ENCODE measurements at regions not wholly inside any gene's neighbourhood (a gene's known extent, or its start where the extent isn't known, plus 50 kb on each side); places are given as distances from the start of the nearest gene placed in this dataset.
"Not testable (repeated sequence)": the region's sequence is repeated elsewhere in the genome, so short reads cannot be mapped to it uniquely, and the experiment has no call there.

- not testable (repeated sequence) for H3K36me3 Mint-ChIP-seq, H3K4me1 Mint-ChIP-seq, H3K27me3 Mint-ChIP-seq, H3K4me3 Mint-ChIP-seq, H3K27ac Mint-ChIP-seq
- H3K9me3 Mint-ChIP-seq, result peaks cover 20% of the 10 kb centered on the region
These were observed 132.9 kb downstream of the TMEM121 start for GRCh38 chr14:105659255-105659654.

GRCh38 chr14:105659935-105660527, 133.6 kb downstream of the TMEM121 start:
- H3K27ac Mint-ChIP-seq, result no peak overlapping the region
- H3K9me3 Mint-ChIP-seq, result peaks cover 20% of the 10 kb centered on the region
- no peak overlapping the region for H3K4me3 Mint-ChIP-seq
- peaks cover 3% of the 10 kb centered on the region for H3K27me3 Mint-ChIP-seq
- peaks cover 4% of the 10 kb centered on the region for H3K36me3 Mint-ChIP-seq
- no peaks in the 10 kb centered on the region for H3K4me1 Mint-ChIP-seq

GRCh38 chr14:105660816-105661531, 134.6 kb downstream of the TMEM121 start:
- Mint-ChIP-seq H3K36me3 (peaks cover 4% of the 10 kb centered on the region), H3K27ac (no peak overlapping the region), H3K4me3 (no peak overlapping the region), H3K9me3 (peaks cover 20% of the 10 kb centered on the region), H3K27me3 (peaks cover 3% of the 10 kb centered on the region), H3K4me1 (no peaks in the 10 kb centered on the region)

- not testable (repeated sequence) for H3K27me3 Mint-ChIP-seq, H3K4me1 Mint-ChIP-seq, H3K4me3 Mint-ChIP-seq, H3K36me3 Mint-ChIP-seq, H3K27ac Mint-ChIP-seq
- H3K9me3 Mint-ChIP-seq, result peaks cover 19% of the 10 kb centered on the region
These were observed 135.7 kb downstream of the TMEM121 start for GRCh38 chr14:105662043-105662442.

- not testable (repeated sequence) for H3K27ac Mint-ChIP-seq, H3K4me3 Mint-ChIP-seq, H3K4me1 Mint-ChIP-seq, H3K36me3 Mint-ChIP-seq, H3K27me3 Mint-ChIP-seq
- H3K9me3 Mint-ChIP-seq, result peaks cover 14% of the 10 kb centered on the region
These were observed 136.2 kb downstream of the TMEM121 start for GRCh38 chr14:105662592-105662991.

- not testable (repeated sequence) for H3K27ac Mint-ChIP-seq, H3K27me3 Mint-ChIP-seq, H3K4me3 Mint-ChIP-seq, H3K4me1 Mint-ChIP-seq, H3K36me3 Mint-ChIP-seq
- peaks cover 10% of the 10 kb centered on the region for H3K9me3 Mint-ChIP-seq
These were observed 136.9 kb downstream of the TMEM121 start for GRCh38 chr14:105663323-105663722.

GRCh38 chr14:105663818-105664596, 137.6 kb downstream of the TMEM121 start:
- not testable (repeated sequence) for H3K27me3 Mint-ChIP-seq, H3K36me3 Mint-ChIP-seq

GRCh38 chr14:105664691-105665090, 138.3 kb downstream of the TMEM121 start:
- Mint-ChIP-seq H3K4me1 (no peaks in the 10 kb centered on the region), H3K27ac (no peak overlapping the region), H3K9me3 (peaks cover 8% of the 10 kb centered on the region), H3K36me3 (peaks cover under 1% of the 10 kb centered on the region), H3K4me3 (no peak overlapping the region), H3K27me3 (no peaks in the 10 kb centered on the region)

More at GRCh38 chr14:105663818-105664596, 137.6 kb downstream of the TMEM121 start:
- H3K4me3 Mint-ChIP-seq, H3K27ac Mint-ChIP-seq, H3K4me1 Mint-ChIP-seq: not testable (repeated sequence)
- peaks cover 10% of the 10 kb centered on the region for H3K9me3 Mint-ChIP-seq

- Mint-ChIP-seq H3K9me3 (peaks cover under 1% of the 10 kb centered on the region), H3K4me1 (no peaks in the 10 kb centered on the region), H3K27ac (no peak overlapping the region)
These were observed 139.0 kb downstream of the TMEM121 start for GRCh38 chr14:105665247-105665950.

GRCh38 chr14:105665951-105666277, 139.5 kb downstream of the TMEM121 start:
- Mint-ChIP-seq H3K27me3 (no peaks in the 10 kb centered on the region), H3K27ac (no peak overlapping the region), H3K9me3 (no peaks in the 10 kb centered on the region), H3K4me1 (no peaks in the 10 kb centered on the region), H3K36me3 (no peaks in the 10 kb centered on the region), H3K4me3 (no peak overlapping the region)

More at GRCh38 chr14:105665247-105665950, 139.0 kb downstream of the TMEM121 start:
- Mint-ChIP-seq H3K27me3 (no peaks in the 10 kb centered on the region), H3K4me3 (no peak overlapping the region), H3K36me3 (no peaks in the 10 kb centered on the region)

- H3K4me1 Mint-ChIP-seq, result no peaks in the 10 kb centered on the region
- no peak overlapping the region for H3K4me3 Mint-ChIP-seq
- H3K27me3 Mint-ChIP-seq, result no peaks in the 10 kb centered on the region
- no peaks in the 10 kb centered on the region for H3K9me3 Mint-ChIP-seq
- H3K36me3 Mint-ChIP-seq, result no peaks in the 10 kb centered on the region
- H3K27ac Mint-ChIP-seq, result no peak overlapping the region
These were observed 140.0 kb downstream of the TMEM121 start for GRCh38 chr14:105666420-105666819.

- not testable (repeated sequence) for H3K36me3 Mint-ChIP-seq, H3K9me3 Mint-ChIP-seq, H3K27me3 Mint-ChIP-seq, H3K4me1 Mint-ChIP-seq, H3K27ac Mint-ChIP-seq, H3K4me3 Mint-ChIP-seq
These were observed 140.7 kb downstream of the TMEM121 start for GRCh38 chr14:105666991-105667662.

- not testable (repeated sequence) for H3K4me1 Mint-ChIP-seq, H3K36me3 Mint-ChIP-seq, H3K27ac Mint-ChIP-seq, H3K27me3 Mint-ChIP-seq, H3K4me3 Mint-ChIP-seq, H3K9me3 Mint-ChIP-seq
These were observed 141.3 kb downstream of the TMEM121 start for GRCh38 chr14:105667663-105668020.

- not testable (repeated sequence) for H3K9me3 Mint-ChIP-seq, H3K36me3 Mint-ChIP-seq, H3K4me3 Mint-ChIP-seq, H3K4me1 Mint-ChIP-seq, H3K27ac Mint-ChIP-seq, H3K27me3 Mint-ChIP-seq
These were observed 141.6 kb downstream of the TMEM121 start for GRCh38 chr14:105668021-105668420.

GRCh38 chr14:105668471-105669230, 142.3 kb downstream of the TMEM121 start:
- H3K36me3 Mint-ChIP-seq, H3K27ac Mint-ChIP-seq, H3K9me3 Mint-ChIP-seq, H3K4me1 Mint-ChIP-seq, H3K4me3 Mint-ChIP-seq, H3K27me3 Mint-ChIP-seq: not testable (repeated sequence)

Data from activated naive CD4-positive, alpha-beta T cell treated with anti-CD3 and anti-CD28 coated beads, Interleukin-2, amount 50 U/mL, for 24 hours (primary cell).